ENCODE measurements at regions not wholly inside any gene's neighbourhood (a gene's known extent, or its start where the extent isn't known, plus 50 kb on each side); places are given as distances from the start of the nearest gene placed in this dataset.

DNA sequence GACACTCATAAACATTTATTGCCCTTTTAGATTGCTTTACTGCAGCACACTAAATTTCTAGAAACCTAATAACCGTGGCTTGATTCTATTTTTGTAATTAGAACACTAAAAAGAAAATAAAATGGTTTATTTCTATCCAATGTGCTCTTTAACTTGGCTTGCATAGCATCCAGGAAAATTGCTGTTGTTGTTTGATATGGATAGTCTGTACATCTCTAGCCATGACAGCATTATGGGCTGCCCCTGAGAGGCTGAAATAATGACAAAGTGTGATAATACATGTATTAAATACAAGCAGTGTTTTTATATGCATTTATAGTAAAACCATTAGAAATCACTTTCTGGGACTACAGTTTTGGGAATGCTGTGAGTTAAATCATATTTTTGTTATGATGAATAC, 472.5 kb downstream of the EPM2A start:
- Histone ChIP-seq H3K4me2 (ENCODE audit: low read length) (no peak overlapping the region), H3K9me2 (replicated peaks; ENCODE audit: control insufficient read depth, low read length) (no peaks in the 10 kb centered on the region), H3K79me2 (ENCODE audit: control insufficient read depth, low read length) (no peaks in the 10 kb centered on the region), H3K27me3 (ENCODE audit: control insufficient read depth, low read length) (no peaks in the 10 kb centered on the region), H3F3A (ENCODE audit: control insufficient read depth, insufficient read depth) (no peaks in the 10 kb centered on the region), H3K36me3 (ENCODE audit: control insufficient read depth, low read length) (no peaks in the 10 kb centered on the region), H3K27ac (ENCODE audit: low read depth, low read length) (no peak overlapping the region), H3K4me1 (ENCODE audit: control insufficient read depth, low read length) (no peaks in the 10 kb centered on the region), H3K9me3 (ENCODE audit: control insufficient read depth, insufficient read depth, low read length) (no peaks in the 10 kb centered on the region), H3K4me3 (ENCODE audit: low read length) (no peak overlapping the region), H4K20me1 (ENCODE audit: control insufficient read depth, insufficient read depth, low read depth, low read length) (no peaks in the 10 kb centered on the region)
- TF ChIP-seq, protein P1, sequence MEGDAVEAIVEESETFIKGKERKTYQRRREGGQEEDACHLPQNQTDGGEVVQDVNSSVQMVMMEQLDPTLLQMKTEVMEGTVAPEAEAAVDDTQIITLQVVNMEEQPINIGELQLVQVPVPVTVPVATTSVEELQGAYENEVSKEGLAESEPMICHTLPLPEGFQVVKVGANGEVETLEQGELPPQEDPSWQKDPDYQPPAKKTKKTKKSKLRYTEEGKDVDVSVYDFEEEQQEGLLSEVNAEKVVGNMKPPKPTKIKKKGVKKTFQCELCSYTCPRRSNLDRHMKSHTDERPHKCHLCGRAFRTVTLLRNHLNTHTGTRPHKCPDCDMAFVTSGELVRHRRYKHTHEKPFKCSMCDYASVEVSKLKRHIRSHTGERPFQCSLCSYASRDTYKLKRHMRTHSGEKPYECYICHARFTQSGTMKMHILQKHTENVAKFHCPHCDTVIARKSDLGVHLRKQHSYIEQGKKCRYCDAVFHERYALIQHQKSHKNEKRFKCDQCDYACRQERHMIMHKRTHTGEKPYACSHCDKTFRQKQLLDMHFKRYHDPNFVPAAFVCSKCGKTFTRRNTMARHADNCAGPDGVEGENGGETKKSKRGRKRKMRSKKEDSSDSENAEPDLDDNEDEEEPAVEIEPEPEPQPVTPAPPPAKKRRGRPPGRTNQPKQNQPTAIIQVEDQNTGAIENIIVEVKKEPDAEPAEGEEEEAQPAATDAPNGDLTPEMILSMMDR (IDR thresholded peaks at IDR 0.05; ENCODE audit: low read depth, low read length, poor library complexity, severe bottlenecking), result no peak
- TF ChIP-seq EZH2phosphoT487 (IDR thresholded peaks at IDR 0.05; ENCODE audit: borderline replicate concordance, low read length), result no peak

DNA sequence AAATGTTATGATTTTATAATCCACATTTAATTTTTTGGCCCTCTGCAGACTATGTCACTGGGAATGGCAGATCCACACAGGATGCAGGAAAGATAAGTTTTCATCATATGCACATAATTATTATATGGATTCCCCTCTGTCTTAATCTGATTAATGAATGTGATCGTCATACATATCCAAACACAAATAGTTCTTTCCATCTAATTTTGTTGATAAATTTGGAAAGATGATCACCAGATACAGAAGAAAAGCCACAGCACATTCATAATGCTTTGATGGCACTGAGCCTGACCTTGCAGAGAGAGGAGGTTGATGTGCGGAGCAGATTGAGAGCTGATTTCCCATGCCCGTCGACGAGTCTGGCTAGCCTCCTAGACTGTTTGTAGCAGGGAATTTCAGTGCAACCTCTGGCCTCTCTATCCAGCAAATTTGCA, 471.5 kb downstream of the EPM2A start:
- Histone ChIP-seq H3K9me3 (ENCODE audit: control insufficient read depth, insufficient read depth, low read length) (no peaks in the 10 kb centered on the region), H3K36me3 (ENCODE audit: control insufficient read depth, low read length) (no peaks in the 10 kb centered on the region), H3K79me2 (ENCODE audit: control insufficient read depth, low read length) (no peaks in the 10 kb centered on the region), H3K4me1 (ENCODE audit: control insufficient read depth, low read length) (no peaks in the 10 kb centered on the region), H3K27ac (ENCODE audit: low read depth, low read length) (no peak overlapping the region), H4K20me1 (ENCODE audit: control insufficient read depth, insufficient read depth, low read depth, low read length) (no peaks in the 10 kb centered on the region), H3K4me3 (ENCODE audit: low read length) (no peak overlapping the region), H3K27me3 (ENCODE audit: control insufficient read depth, low read length) (no peaks in the 10 kb centered on the region), H3F3A (ENCODE audit: control insufficient read depth, insufficient read depth) (no peaks in the 10 kb centered on the region), H3K4me2 (ENCODE audit: low read length) (no peak overlapping the region), H3K9me2 (replicated peaks; ENCODE audit: control insufficient read depth, low read length) (no peaks in the 10 kb centered on the region)
- TF ChIP-seq, protein P1 (IDR thresholded peaks at IDR 0.05; ENCODE audit: low read depth, low read length, poor library complexity, severe bottlenecking), result no peak
- no peak for TF ChIP-seq EZH2phosphoT487 (IDR thresholded peaks at IDR 0.05; ENCODE audit: borderline replicate concordance, low read length)

DNA sequence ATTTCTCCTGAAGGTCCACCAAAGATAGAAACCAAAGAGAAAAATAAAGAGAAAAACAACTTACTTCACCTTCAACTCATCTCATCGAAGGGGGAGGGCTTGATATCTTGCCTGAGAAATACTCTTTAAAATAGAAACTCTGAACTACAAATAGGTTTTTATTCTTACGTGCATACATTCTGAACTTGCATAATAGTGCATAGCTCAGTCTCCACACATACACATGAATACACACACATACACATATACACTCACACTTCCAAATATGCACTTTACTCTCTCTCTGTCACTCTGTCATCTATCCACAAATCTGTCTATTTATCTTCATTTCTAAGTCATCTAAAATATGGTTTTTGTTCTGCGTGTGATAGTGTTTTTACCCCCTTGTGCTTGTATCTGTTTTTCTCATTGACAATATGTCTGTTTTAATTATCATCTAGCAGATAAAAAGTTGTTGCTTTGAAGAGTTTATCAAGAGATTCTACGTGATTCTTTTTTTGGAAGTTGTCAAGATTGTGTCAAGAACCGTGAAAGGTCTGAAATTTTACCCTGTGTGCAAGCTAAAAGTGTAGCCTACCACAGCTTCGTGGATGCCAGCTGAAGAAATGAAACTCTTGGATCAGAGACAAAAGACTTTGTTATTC, 468.8 kb downstream of the EPM2A start:
- no peak overlapping the region for H3K4me3 ChIP-seq (ENCODE audit: low read length)
- H3K4me2 ChIP-seq (ENCODE audit: low read length), result no peak overlapping the region
- H3K9me2 ChIP-seq (replicated peaks; ENCODE audit: control insufficient read depth, low read length), result no peaks in the 10 kb centered on the region
- TF ChIP-seq, protein P1 (IDR thresholded peaks at IDR 0.05; ENCODE audit: low read depth, low read length, poor library complexity, severe bottlenecking), result no peak
- no peak for TF ChIP-seq EZH2phosphoT487 (IDR thresholded peaks at IDR 0.05; ENCODE audit: borderline replicate concordance, low read length)
- no peak overlapping the region for H3K27ac ChIP-seq (ENCODE audit: low read depth, low read length)
- no peaks in the 10 kb centered on the region for H3F3A ChIP-seq (ENCODE audit: control insufficient read depth, insufficient read depth)
- H3K36me3 ChIP-seq (ENCODE audit: control insufficient read depth, low read length), result no peaks in the 10 kb centered on the region
- no peaks in the 10 kb centered on the region for H3K27me3 ChIP-seq (ENCODE audit: control insufficient read depth, low read length)
- H3K4me1 ChIP-seq (ENCODE audit: control insufficient read depth, low read length), result no peaks in the 10 kb centered on the region
- H3K9me3 ChIP-seq (ENCODE audit: control insufficient read depth, insufficient read depth, low read length), result no peaks in the 10 kb centered on the region
- no peaks in the 10 kb centered on the region for H3K79me2 ChIP-seq (ENCODE audit: control insufficient read depth, low read length)
- H4K20me1 ChIP-seq (ENCODE audit: control insufficient read depth, insufficient read depth, low read depth, low read length), result no peaks in the 10 kb centered on the region
